Glomerular endothelial cell (primary cell): ENCODE measurements at regions not wholly inside any gene's neighbourhood (a gene's known extent, or its start where the extent isn't known, plus 50 kb on each side); places are given as distances from the start of the nearest gene placed in this dataset.
"Not testable (repeated sequence)": the region's sequence is repeated elsewhere in the genome, so short reads cannot be mapped to it uniquely, and the experiment has no call there.

Experiments used
- DNase-seq: peaks from one replicate; pipeline ENCODE4 v3.0.0-alpha.2; 2011; ENCODE audit warnings: low read depth, low spot score; ENCODE audit errors: extremely low read depth

- DNase-seq, result no peak
Measured at GRCh38 chr7:53491051-53491450, 455.6 kb downstream of the POM121L12 start.

GRCh38 chr7:53495181-53495580 is 459.7 kb downstream of the POM121L12 start:
- DNase-seq, result not testable (repeated sequence)

DNA sequence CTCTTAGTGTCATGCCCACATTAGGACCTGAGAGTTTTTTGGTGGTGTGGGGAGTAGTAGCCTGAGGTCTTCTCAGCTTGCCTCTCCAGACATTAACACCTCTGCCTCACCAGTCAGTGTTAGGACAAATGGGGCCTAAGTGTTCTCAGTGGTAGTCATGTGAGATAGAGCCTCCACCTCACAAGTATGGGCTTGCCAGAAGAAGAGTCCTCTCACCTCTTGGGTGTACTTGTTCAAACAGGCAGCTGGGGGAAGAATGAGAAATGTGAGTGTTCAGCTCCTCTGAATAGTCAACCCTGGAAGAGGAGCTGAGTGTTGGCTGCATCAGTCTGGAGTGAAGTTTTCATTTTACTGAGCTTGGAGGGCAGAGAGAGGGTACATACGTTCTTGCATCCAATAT is 464.6 kb downstream of the POM121L12 start:
- no peak for DNase-seq

GRCh38 chr7:53504914-53505313 is 469.5 kb downstream of the POM121L12 start:
- no peak for DNase-seq

DNA sequence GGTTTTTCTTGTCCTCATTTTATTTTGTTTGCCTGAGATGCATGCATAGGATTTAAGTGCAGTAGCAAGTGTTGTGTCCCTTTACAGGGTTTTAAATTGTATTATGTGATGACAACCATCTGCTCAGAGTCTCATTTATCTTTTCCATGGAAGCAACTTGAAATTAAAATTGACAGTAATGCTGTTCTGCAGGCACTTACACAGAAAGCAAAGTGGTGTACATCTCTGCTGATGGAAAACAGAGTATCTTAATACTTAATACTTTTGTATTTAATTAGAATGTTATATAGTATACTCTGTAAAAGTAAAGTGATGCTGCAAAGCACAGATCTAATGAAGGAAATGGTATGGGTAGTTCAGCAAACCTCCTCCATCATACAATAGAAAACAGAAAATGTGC is 482.9 kb downstream of the POM121L12 start:
- DNase-seq, result no peak

DNA sequence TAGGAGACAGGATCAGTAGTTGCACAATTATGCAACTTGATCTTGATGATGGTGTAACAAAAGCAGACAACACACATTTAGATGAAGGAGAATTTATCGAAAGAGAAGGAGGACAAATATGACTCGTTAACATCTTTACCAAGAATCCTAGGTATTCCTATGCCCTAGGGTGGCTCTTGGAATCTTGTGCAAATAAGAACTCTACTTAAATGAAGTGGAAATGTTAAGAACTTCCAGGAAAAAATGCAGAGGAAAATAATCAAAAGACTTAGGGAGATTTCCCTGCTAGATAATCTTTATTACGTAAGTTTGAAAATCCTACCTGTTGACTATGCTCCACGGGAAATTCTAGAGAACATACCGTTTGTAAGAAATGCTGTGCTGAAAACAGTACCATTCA is 485.4 kb downstream of the POM121L12 start:
- no peak for DNase-seq

- no peak for DNase-seq
Measured at GRCh38 chr7:53521638-53522184, 486.3 kb downstream of the POM121L12 start.

DNA sequence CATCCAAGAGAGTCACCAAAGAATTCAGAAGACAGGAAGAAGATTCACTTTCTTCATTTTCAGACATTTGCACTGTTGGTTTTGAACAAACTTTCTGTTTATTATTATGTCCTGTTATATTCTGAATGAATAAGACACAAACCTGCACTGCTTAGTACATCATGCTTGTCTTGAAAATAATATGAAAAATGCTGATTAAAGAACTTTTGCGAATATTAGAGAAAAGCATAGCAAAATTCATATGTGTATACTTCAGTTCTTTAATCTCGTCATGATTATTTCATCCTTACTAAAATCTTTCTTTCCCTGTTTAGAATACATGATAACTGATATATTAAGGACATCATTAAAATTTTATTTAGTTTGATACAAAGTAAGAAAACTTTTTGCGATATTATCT is 504.1 kb downstream of the POM121L12 start:
- no peak for DNase-seq

- DNase-seq, result no peak
Measured at GRCh38 chr7:53541475-53541874, 506.0 kb downstream of the POM121L12 start.

GRCh38 chr7:53542157-53542556 is 506.7 kb downstream of the POM121L12 start:
- DNase-seq, result no peak
